GM21723 (cell line): ENCODE measurements at regions not wholly inside any gene's neighbourhood (a gene's known extent, or its start where the extent isn't known, plus 50 kb on each side); places are given as distances from the start of the nearest gene placed in this dataset.
"Not testable (repeated sequence)": the region's sequence is repeated elsewhere in the genome, so short reads cannot be mapped to it uniquely, and the experiment has no call there.

Source experiments
- ATAC-seq: cut with Tn5 transposase; IDR thresholded peaks from one replicate; pipeline ENCODE4 v1.9.1; 2021; ENCODE audit warnings: mild to moderate bottlenecking, moderate library complexity; ENCODE audit not compliant: unreplicated experiment

GRCh38 chr2:122663620-122664019 lies 908.2 kb downstream of the TSN start:
- no peak for ATAC-seq

GRCh38 chr2:122669627-122670026 lies 914.2 kb downstream of the TSN start:
- no peak for ATAC-seq

- ATAC-seq = no peak
Observed at GRCh38 chr2:122670897-122671296, 915.4 kb downstream of the TSN start.

- no peak for ATAC-seq
Observed at GRCh38 chr2:122680662-122681061, 925.2 kb downstream of the TSN start.

- ATAC-seq = no peak
Observed at GRCh38 chr2:122681626-122682025, 926.2 kb downstream of the TSN start.

GRCh38 chr2:122682356-122682755 lies 926.9 kb downstream of the TSN start:
- ATAC-seq = no peak

GRCh38 chr2:122683018-122683417 lies 927.6 kb downstream of the TSN start:
- no peak for ATAC-seq

- ATAC-seq = no peak
Observed at GRCh38 chr2:122692400-122693083, 937.1 kb downstream of the TSN start.

- ATAC-seq = no peak
Observed at GRCh38 chr2:122697415-122697814, 942.0 kb downstream of the TSN start.

- no peak for ATAC-seq
Observed at GRCh38 chr2:122703676-122704075, 948.2 kb downstream of the TSN start.

- peak; percentile 60 for ATAC-seq
Observed at GRCh38 chr2:122704109-122704563, 948.7 kb downstream of the TSN start.

GRCh38 chr2:122705746-122706145 lies 950.3 kb downstream of the TSN start:
- ATAC-seq = no peak

- ATAC-seq = no peak
Observed at GRCh38 chr2:122706757-122707223, 951.3 kb downstream of the TSN start.

GRCh38 chr2:122707224-122707824 lies 951.9 kb downstream of the TSN start:
- peak; percentile 51 for ATAC-seq

GRCh38 chr2:122710049-122710448 lies 954.6 kb downstream of the TSN start:
- no peak for ATAC-seq

- no peak for ATAC-seq
Observed at GRCh38 chr2:122713800-122714199, 958.3 kb downstream of the TSN start.

- not testable (repeated sequence) for ATAC-seq
Observed at GRCh38 chr2:122720822-122721221, 965.4 kb downstream of the TSN start.

- ATAC-seq = no peak
Observed at GRCh38 chr2:122734766-122735424, 979.4 kb downstream of the TSN start.

GRCh38 chr2:122736279-122736678 lies 980.8 kb downstream of the TSN start:
- no peak for ATAC-seq

- peak; percentile 65 for ATAC-seq
Observed at GRCh38 chr2:122737429-122738077, 982.1 kb downstream of the TSN start.
